ENCODE measurements at regions not wholly inside any gene's neighbourhood (a gene's known extent, or its start where the extent isn't known, plus 50 kb on each side); places are given as distances from the start of the nearest gene placed in this dataset.

DNA sequence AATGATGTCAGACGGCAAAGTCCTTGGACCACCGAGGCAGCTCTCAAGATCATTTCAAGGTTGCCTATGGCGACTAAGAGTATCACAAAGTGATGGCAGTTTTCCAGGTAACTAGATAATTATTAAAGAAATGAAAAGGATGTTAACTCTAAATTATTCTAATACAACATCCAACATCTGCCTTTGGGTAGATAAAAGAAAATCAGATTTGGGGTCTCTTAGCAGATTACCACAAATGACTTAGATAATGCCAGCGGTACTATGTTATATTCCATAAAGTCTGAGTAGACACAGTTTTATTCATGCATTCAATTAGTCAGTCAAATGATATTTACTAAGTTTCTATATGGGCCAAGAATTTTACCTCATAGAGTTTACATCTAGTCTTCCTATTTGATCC, 441.3 kb downstream of the NEBL start:
- Histone ChIP-seq H3K4me1 (ENCODE audit: control insufficient read depth in 2 of 3, insufficient read depth in 2 of 3, low read depth in 1 of 3, low read length in 3 of 3) (no peaks in the 10 kb centered on the region), H3K27me3 (ENCODE audit: control insufficient read depth, insufficient read depth, low read length) (no peaks in the 10 kb centered on the region), H3K27ac (ENCODE audit: low read depth in 2 of 2, low read length in 2 of 2) (peak overlapping the region in 1 of 2 donors; percentile 8), H3K9ac (ENCODE audit: low read length in 3 of 3) (no peak overlapping the region), H3K9me3 (ENCODE audit: control insufficient read depth in 2 of 3, insufficient read depth in 1 of 3, low read length in 3 of 3) (no peaks in the 10 kb centered on the region), H3K4me3 (ENCODE audit: low read length in 3 of 3) (no peak overlapping the region), H3K36me3 (ENCODE audit: control insufficient read depth in 2 of 3, insufficient read depth in 3 of 3, low read length in 3 of 3) (no peaks in the 10 kb centered on the region)
- FAIRE-seq: no peak
- DNase-seq: no peak
- no peak for TF ChIP-seq CTCF (IDR thresholded peaks at IDR 0.05; ENCODE audit: borderline replicate concordance, extremely low read depth, insufficient read depth)
- intact Hi-C loops (cut with DNase I): no loop called here

DNA sequence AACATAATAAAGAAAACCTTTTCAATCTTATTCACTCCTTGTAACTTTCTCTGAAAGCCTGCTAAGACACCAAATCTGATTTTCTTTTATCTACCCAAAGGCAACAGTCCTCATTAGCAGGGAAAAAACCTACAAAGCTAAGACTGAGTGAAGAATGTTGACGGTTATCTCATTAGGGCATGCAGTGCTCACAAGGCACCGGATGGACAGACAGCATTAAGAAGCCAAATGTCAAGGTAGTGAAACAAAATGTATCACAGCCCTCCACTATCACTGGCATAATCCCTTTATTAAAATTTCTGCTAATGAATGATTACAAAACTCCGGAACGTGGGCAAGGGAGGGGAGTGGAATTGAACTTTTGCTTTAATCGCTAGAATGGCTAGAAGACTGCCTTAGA, 442.8 kb downstream of the NEBL start:
- no peak for FAIRE-seq
- intact Hi-C loops (cut with DNase I): no loop called here
- H3K9me3 ChIP-seq (ENCODE audit: control insufficient read depth in 2 of 3, insufficient read depth in 1 of 3, low read length in 3 of 3): no peaks in the 10 kb centered on the region
- no peak overlapping the region for H3K9ac ChIP-seq (ENCODE audit: low read length in 3 of 3)
- H3K36me3 ChIP-seq (ENCODE audit: control insufficient read depth in 2 of 3, insufficient read depth in 3 of 3, low read length in 3 of 3): no peaks in the 10 kb centered on the region
- DNase-seq: no peak
- TF ChIP-seq CTCF (IDR thresholded peaks at IDR 0.05; ENCODE audit: borderline replicate concordance, extremely low read depth, insufficient read depth): no peak
- H3K4me1 ChIP-seq (ENCODE audit: control insufficient read depth in 2 of 3, insufficient read depth in 2 of 3, low read depth in 1 of 3, low read length in 3 of 3): no peaks in the 10 kb centered on the region
- H3K27me3 ChIP-seq (ENCODE audit: control insufficient read depth, insufficient read depth, low read length): no peaks in the 10 kb centered on the region
- H3K27ac ChIP-seq (ENCODE audit: low read depth in 2 of 2, low read length in 2 of 2): no peak overlapping the region
- H3K4me3 ChIP-seq (ENCODE audit: low read length in 3 of 3): no peak overlapping the region

- intact Hi-C loops (cut with DNase I): no loop called here
- FAIRE-seq (no peak), DNase-seq (peak in 2 of 5 donors; percentile 13 to 31)
Measured at GRCh38 chr10:20446561-20447193, 450.4 kb downstream of the NEBL start.

More at GRCh38 chr10:20446561-20447193, 450.4 kb downstream of the NEBL start:
- H3K27ac ChIP-seq (ENCODE audit: low read depth in 2 of 2, low read length in 2 of 2): no peak overlapping the region
- H3K4me3 ChIP-seq (ENCODE audit: low read length in 3 of 3): no peak overlapping the region
- no peak for TF ChIP-seq CTCF (IDR thresholded peaks at IDR 0.05; ENCODE audit: borderline replicate concordance, extremely low read depth, insufficient read depth)
- no peaks in the 10 kb centered on the region for H3K4me1 ChIP-seq (ENCODE audit: control insufficient read depth in 2 of 3, insufficient read depth in 2 of 3, low read depth in 1 of 3, low read length in 3 of 3)
- H3K36me3 ChIP-seq (ENCODE audit: control insufficient read depth in 2 of 3, insufficient read depth in 3 of 3, low read length in 3 of 3): no peaks in the 10 kb centered on the region
- no peak overlapping the region for H3K9ac ChIP-seq (ENCODE audit: low read length in 3 of 3)
- no peaks in the 10 kb centered on the region for H3K9me3 ChIP-seq (ENCODE audit: control insufficient read depth in 2 of 3, insufficient read depth in 1 of 3, low read length in 3 of 3)
- no peaks in the 10 kb centered on the region for H3K27me3 ChIP-seq (ENCODE audit: control insufficient read depth, insufficient read depth, low read length)
